Ovary (tissue), 3 donors: ENCODE measurements at regions not wholly inside any gene's neighbourhood (a gene's known extent, or its start where the extent isn't known, plus 50 kb on each side); places are given as distances from the start of the nearest gene placed in this dataset.

Experiments
- EP300 ChIP-seq: sonication (generic); formaldehyde crosslinking; IDR thresholded peaks from one replicate; pipeline ENCODE4 v1.6.1; 2017; ENCODE audit warnings: antibody characterized with exemption
- POLR2A ChIP-seq: fragments of 450-650 bp; IDR thresholded peaks from one replicate; pipeline ENCODE4 v1.6.1; 2017; ENCODE audit warnings: antibody characterized with exemption, mild to moderate bottlenecking, moderate library complexity
- TF ChIP-seq, protein P1 (sequence below), 3 donors: fragments of 450-650 bp in 2 of 3; fragments of 200-600 bp in 1 of 3; IDR thresholded peaks; one replicate each; pipeline versions ENCODE4 v1.5.1 to v1.8.0; 2016 to 2022; ENCODE audit warnings: antibody characterized with exemption in 3 of 3, mild to moderate bottlenecking in 1 of 3
- donor health status: DM: no; HTN: no; CAD: no.

DNA sequence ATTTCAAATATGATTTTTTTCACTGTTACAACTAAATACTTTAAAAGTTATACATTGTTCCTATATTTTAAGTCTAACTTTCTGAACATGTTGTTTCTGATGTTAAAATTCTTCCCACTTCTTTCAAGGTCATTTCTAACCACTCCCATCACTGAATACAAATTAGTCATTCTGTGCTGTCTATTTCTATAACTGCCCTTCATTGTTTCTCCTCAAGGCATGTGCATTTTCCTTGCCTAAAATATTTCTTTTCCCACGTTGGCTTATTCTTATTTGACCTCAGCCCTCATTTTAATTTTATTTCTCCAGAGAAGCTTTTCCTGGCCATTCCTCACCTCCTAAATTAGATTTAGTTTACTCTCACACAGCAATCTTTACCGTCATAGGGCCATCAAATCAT is 198.9 kb upstream of the GULP1 start:
- no peak for TF ChIP-seq POLR2A
- TF ChIP-seq, protein P1, sequence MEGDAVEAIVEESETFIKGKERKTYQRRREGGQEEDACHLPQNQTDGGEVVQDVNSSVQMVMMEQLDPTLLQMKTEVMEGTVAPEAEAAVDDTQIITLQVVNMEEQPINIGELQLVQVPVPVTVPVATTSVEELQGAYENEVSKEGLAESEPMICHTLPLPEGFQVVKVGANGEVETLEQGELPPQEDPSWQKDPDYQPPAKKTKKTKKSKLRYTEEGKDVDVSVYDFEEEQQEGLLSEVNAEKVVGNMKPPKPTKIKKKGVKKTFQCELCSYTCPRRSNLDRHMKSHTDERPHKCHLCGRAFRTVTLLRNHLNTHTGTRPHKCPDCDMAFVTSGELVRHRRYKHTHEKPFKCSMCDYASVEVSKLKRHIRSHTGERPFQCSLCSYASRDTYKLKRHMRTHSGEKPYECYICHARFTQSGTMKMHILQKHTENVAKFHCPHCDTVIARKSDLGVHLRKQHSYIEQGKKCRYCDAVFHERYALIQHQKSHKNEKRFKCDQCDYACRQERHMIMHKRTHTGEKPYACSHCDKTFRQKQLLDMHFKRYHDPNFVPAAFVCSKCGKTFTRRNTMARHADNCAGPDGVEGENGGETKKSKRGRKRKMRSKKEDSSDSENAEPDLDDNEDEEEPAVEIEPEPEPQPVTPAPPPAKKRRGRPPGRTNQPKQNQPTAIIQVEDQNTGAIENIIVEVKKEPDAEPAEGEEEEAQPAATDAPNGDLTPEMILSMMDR (IDR thresholded peaks at IDR 0.05), result no peak
- no peak for TF ChIP-seq EP300
